Pancreas (tissue), 10 donors: ENCODE measurements at regions not wholly inside any gene's neighbourhood (a gene's known extent, or its start where the extent isn't known, plus 50 kb on each side); places are given as distances from the start of the nearest gene placed in this dataset.

Source experiments
- ATAC-seq, 4 donors: fragments of 200-7000 bp; cut with Tn5 transposase; one replicate each; pipeline versions ENCODE4 v1.8.0 to v1.9.1; 2020; ENCODE audit warnings: mild to moderate bottlenecking in 4 of 4, moderate library complexity in 4 of 4
- DNase-seq, 6 donors: peaks; one replicate each; pipeline ENCODE4 v3.0.0-alpha.2; 2020
- FAIRE-seq: peaks from 2 replicates; lab custom pipeline; 2012; peaks lifted over from hg19 to GRCh38; lab: Jason Lieb, UNC
- H3K27ac ChIP-seq, 4 donors: fragments of 200-600 bp; sonication (generic); 1 replicate in 3 of 4; 2 replicates in 1 of 4; pipeline versions ENCODE4 v1.5.0 to v1.8.0; 2020
- H3K27me3 ChIP-seq, 4 donors: fragments of 200-600 bp; one replicate each; pipeline ENCODE4 v1.8.0; 2021
- H3K36me3 ChIP-seq, 3 donors: fragments of 200-600 bp; sonication (generic) in 1 of 3; one replicate each; pipeline versions ENCODE4 v1.5.0 to v1.8.0; 2020 to 2021
- H3K4me1 ChIP-seq, 3 donors: fragments of 200-600 bp; one replicate each; pipeline ENCODE4 v1.8.0; 2021
- H3K4me3 ChIP-seq, 4 donors: fragments of 200-600 bp; sonication (generic) in 2 of 4; one replicate each; pipeline versions ENCODE4 v1.5.0 to v1.8.0; 2020 to 2021
- H3K9me3 ChIP-seq, 4 donors: fragments of 200-600 bp; one replicate each; pipeline ENCODE4 v1.8.0; 2021
- WGBS, 2 donors: extraction: QIAGEN DNeasy Blood & Tissue Kit; methylation state at CpG; one replicate each; pipeline ENCODE4 v1.1.7; 2013; 5-methylcytosine and 5-hydroxymethylcytosine counted together
- intact Hi-C, 3 donors: fragments of 100-400 bp; cut with DNase I; formaldehyde crosslinking; loops; one replicate each; pipeline versions ENCODE4 v1.11.1 to v1.14.2; 2022
- TF ChIP-seq, protein P1 (sequence below), 4 donors: fragments of 200-600 bp; sonication (generic) in 3 of 4; IDR thresholded peaks; one replicate each; pipeline versions ENCODE4 v1.5.0 to v1.8.0; 2021; ENCODE audit warnings: antibody characterized with exemption in 4 of 4
- donor health status: healthy with polysubstance abuse.
- donor health status: DM: no; HTN: no; CAD: no; lungs with moderate emphysema.
- donor health status: DM: no; HTN: no; CAD: no.
- donor health status: control.
- donor health status: control.
- donor health status: Bipolar disorder and iron deficiency.
- donor health status: DM: yes; HTN: yes; CAD: no.
- donor health status: DM: no; HTN: no; CAD: no.
- donor health status: DM: no; HTN: no; CAD: no.
- donor health status: DM: yes; HTN: yes; CAD: no.

DNA sequence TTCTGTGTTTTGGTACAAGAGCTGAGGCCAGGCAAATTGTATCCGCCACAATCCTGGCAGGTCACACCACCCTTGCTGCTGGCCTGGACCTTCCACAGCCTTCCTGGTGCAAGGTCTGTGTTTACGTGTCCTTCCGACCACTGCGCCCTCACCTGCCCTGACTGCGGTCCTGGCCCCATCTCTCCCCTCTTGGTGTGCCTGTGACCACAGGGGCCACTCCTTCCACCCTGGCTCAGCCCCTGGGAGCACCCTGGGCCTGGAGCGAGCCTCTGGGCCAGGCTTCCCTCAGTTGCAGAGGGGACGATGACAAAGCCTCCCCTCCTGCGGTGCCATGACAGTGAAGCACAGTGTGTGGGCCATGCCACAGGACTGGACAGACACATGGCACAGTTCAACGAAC lies 104.5 kb downstream of the PLXNA1 start:
- 87 to 88% methylated on average over 9 of the region's 9 CpGs for WGBS, 2 donors
- FAIRE-seq (no peak), DNase-seq (peak in 1 of 6 donors; percentile 48), ATAC-seq (no peak)
- Histone ChIP-seq H3K36me3 (no peaks in the 10 kb centered on the region), H3K27ac (no peak overlapping the region), H3K4me1 (no peaks in the 10 kb centered on the region), H3K9me3 (no peaks in the 10 kb centered on the region), H3K4me3 (no peak overlapping the region), H3K27me3 (no peaks in the 10 kb centered on the region)
- TF ChIP-seq, protein P1, sequence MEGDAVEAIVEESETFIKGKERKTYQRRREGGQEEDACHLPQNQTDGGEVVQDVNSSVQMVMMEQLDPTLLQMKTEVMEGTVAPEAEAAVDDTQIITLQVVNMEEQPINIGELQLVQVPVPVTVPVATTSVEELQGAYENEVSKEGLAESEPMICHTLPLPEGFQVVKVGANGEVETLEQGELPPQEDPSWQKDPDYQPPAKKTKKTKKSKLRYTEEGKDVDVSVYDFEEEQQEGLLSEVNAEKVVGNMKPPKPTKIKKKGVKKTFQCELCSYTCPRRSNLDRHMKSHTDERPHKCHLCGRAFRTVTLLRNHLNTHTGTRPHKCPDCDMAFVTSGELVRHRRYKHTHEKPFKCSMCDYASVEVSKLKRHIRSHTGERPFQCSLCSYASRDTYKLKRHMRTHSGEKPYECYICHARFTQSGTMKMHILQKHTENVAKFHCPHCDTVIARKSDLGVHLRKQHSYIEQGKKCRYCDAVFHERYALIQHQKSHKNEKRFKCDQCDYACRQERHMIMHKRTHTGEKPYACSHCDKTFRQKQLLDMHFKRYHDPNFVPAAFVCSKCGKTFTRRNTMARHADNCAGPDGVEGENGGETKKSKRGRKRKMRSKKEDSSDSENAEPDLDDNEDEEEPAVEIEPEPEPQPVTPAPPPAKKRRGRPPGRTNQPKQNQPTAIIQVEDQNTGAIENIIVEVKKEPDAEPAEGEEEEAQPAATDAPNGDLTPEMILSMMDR (IDR thresholded peaks at IDR 0.05): no peak
- intact Hi-C loops: no loop called here

DNA sequence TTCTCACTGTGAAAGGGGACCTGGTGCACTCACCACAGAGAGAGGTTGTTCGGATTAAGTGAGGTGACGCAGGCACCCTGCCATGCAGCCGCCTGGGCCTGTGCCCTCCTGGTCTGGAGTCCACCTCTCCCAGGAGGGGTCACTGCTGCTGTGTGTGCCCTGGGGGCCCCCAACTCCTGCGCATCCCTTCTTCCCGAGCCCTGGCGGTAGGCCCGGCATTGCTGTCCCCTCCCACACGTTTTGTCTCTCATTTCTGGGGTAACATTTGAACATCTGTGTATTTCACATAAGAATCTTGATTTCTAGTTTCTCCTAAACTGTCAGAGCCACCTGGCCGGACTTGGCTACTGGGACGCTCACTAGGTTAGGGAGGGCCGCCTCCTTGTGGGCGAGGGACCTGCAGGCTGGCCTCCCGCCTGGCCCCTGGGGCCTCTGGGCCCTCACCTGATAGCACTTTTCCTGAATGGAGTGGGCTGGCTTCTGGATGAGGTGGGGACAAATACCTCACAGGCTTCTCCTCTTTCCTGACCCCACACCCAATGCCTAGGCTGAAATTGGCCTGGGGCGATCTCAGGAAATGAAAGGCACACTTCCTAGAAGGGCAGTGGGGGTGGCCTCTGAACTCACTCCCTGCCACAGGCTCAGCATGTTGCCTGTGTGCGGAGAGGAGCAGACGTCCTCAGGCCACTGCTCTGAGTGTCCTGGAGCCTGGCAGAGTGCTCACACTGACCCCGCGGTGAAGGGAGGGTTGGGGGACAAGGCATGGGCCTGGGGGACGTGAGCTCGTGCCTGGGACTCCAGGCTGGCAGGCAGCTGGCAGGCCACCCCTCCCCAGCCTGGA lies 104.2 kb upstream of the PRR23E start:
- Histone ChIP-seq H3K4me3 (no peak overlapping the region), H3K36me3 (no peaks in the 10 kb centered on the region), H3K9me3 (no peaks in the 10 kb centered on the region), H3K27me3 (no peaks in the 10 kb centered on the region), H3K4me1 (no peaks in the 10 kb centered on the region), H3K27ac (no peak overlapping the region)
- peak in 5 of 6 donors; percentile 17 to 52 (median 41) for DNase-seq
- WGBS, 2 donors: 64 to 65% methylated on average over 20 of the region's 20 CpGs
- intact Hi-C loops: no loop called here
- ATAC-seq: peak in 2 of 4 donors; percentile 46 to 68
- TF ChIP-seq, protein P1 (IDR thresholded peaks at IDR 0.05): no peak
- no peak for FAIRE-seq

DNA sequence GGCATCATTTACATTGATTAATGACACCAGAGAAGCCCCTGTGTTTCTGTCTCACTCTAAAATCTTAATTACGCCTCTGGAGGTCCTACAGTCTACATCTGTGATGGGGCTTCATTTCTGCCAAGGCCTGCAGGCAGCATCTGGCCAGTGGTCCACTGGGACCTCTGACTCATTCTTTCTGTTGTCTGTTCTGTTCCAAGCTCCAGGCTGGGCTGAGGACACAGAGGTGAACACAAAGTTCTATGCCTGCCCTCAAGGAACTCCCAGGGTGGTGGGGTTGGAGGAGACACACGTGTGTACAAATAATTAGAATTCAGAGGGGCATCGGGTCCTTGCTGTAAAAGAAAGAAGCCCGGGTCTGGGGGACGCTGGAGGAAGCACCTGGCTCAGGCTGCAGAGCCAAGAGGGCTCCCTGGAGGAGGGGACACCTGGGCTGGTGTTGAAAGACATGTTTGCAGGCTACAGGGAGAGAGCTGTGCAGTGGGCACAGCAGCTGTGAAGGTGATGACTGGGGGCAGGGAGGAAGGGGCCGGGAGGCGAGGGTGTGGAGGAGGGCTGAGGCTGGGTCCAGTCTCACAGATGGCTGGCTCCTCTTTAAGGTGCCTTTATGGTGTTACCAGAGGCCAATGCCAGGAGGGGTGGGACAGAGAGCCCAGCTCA lies 103.3 kb upstream of the PRR23E start:
- WGBS, 2 donors: 87 to 94% methylated on average over 7 of the region's 7 CpGs
- ATAC-seq (no peak), FAIRE-seq (no peak), DNase-seq (peak in 1 of 6 donors; percentile 32)
- H3K36me3 ChIP-seq: no peaks in the 10 kb centered on the region
- H3K4me3 ChIP-seq: no peak overlapping the region
- no peaks in the 10 kb centered on the region for H3K4me1 ChIP-seq
- intact Hi-C loops: no loop called here
- TF ChIP-seq, protein P1 (IDR thresholded peaks at IDR 0.05): no peak
- H3K27ac ChIP-seq: no peak overlapping the region
- H3K9me3 ChIP-seq: no peaks in the 10 kb centered on the region
- no peaks in the 10 kb centered on the region for H3K27me3 ChIP-seq

DNA sequence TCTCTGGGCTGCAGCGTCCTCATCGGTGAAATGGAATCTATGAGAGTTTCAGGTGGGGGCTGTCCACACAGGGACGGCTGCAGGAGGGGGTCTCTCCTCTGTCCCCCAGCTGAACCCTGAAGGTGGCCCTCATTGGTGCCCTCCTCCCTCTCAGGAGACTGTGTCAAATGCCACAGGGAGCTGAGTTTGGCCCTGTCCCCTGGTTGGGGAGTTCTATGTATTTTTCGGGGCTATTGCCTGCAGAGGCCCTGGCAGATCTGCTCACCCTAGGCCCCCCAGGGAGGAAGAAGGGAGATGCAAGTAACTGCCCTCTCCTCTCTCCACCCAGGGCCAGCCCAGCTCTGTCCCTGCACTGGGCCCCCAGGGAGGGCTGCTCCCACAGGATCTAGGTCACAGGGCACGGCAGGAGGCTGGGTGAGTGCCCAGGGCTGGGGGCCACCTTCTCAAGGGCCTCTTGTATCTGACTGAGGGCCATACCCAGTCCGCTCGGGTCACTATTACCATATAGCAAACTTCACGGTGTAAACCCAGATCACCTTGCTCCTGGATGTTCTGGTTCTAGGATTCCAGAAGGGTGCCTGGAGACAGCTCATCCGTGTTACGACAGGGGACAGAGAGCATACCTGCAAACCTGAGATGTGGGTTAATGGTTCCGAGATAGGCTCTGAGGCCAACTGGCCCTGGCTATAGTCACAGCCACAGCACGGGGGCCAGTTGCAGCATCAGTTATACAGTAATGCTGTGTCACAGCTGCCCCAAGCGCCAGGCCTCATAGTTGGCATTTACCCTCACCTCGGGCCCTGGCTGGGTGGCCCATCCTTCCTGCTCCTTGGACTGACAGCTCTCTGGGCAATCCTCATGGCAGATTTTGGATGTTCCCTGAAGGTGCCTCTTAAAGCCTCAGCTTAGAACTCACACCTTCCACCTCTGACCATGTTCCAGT lies 102.4 kb upstream of the PRR23E start:
- intact Hi-C loops: no loop called here
- no peak for ATAC-seq
- Histone ChIP-seq H3K4me3 (no peak overlapping the region), H3K9me3 (no peaks in the 10 kb centered on the region), H3K36me3 (no peaks in the 10 kb centered on the region), H3K27ac (no peak overlapping the region), H3K27me3 (no peaks in the 10 kb centered on the region), H3K4me1 (no peaks in the 10 kb centered on the region)
- FAIRE-seq: no peak
- TF ChIP-seq, protein P1 (IDR thresholded peaks at IDR 0.05): no peak
- peak in 2 of 6 donors; percentile 30 to 38 for DNase-seq
- WGBS, 2 donors: 87 to 90% methylated on average over 14 of the region's 14 CpGs
